Erythroblast (primary cell): ENCODE measurements at regions not wholly inside any gene's neighbourhood (a gene's known extent, or its start where the extent isn't known, plus 50 kb on each side); places are given as distances from the start of the nearest gene placed in this dataset.

Experiments
- GATA1 ChIP-seq: IDR thresholded peaks from 2 replicates; pipeline ENCODE4 v1.6.1; 2011; ENCODE audit warnings: low read depth, mild to moderate bottlenecking, control low read depth, low read length, moderate library complexity
- POLR2A ChIP-seq: IDR thresholded peaks from 2 replicates; pipeline ENCODE4 v1.6.1; 2011; ENCODE audit warnings: mild to moderate bottlenecking, low read length

GRCh38 chr13:80096383-80096782, 244.5 kb downstream of the SPRY2 start:
- no peak for TF ChIP-seq POLR2A
- TF ChIP-seq GATA1 = no peak
